ENCODE measurements at regions not wholly inside any gene's neighbourhood (a gene's known extent, or its start where the extent isn't known, plus 50 kb on each side); places are given as distances from the start of the nearest gene placed in this dataset.

- DNase-seq = no peak
These were observed 82.5 kb upstream of the BCL6 start for GRCh38 chr3:187827723-187828122.

- DNase-seq = no peak
These were observed 83.5 kb upstream of the BCL6 start for GRCh38 chr3:187828579-187829452.

GRCh38 chr3:187830181-187830580 lies 84.9 kb upstream of the BCL6 start:
- no peak for DNase-seq

- DNase-seq = no peak
These were observed 86.1 kb upstream of the BCL6 start for GRCh38 chr3:187831125-187832051.

GRCh38 chr3:187832202-187832601 lies 86.9 kb upstream of the BCL6 start:
- DNase-seq = no peak

GRCh38 chr3:187833375-187833774 lies 88.1 kb upstream of the BCL6 start:
- DNase-seq = no peak

GRCh38 chr3:187833799-187834578 lies 88.7 kb upstream of the BCL6 start:
- DNase-seq = no peak

- no peak for DNase-seq
These were observed 91.8 kb upstream of the BCL6 start for GRCh38 chr3:187836823-187837770.

- no peak for DNase-seq
These were observed 92.8 kb upstream of the BCL6 start for GRCh38 chr3:187838016-187838540.

GRCh38 chr3:187839422-187839821 lies 94.2 kb upstream of the BCL6 start:
- DNase-seq = no peak

- DNase-seq = no peak
These were observed 95.6 kb upstream of the BCL6 start for GRCh38 chr3:187840856-187841255.

GRCh38 chr3:187841560-187841959 lies 96.3 kb upstream of the BCL6 start:
- DNase-seq = no peak

GRCh38 chr3:187843654-187844053 lies 98.4 kb upstream of the BCL6 start:
- DNase-seq = no peak

- DNase-seq = no peak
These were observed 99.4 kb upstream of the BCL6 start for GRCh38 chr3:187844708-187845107.

GRCh38 chr3:187845826-187846225 lies 100.6 kb upstream of the BCL6 start:
- DNase-seq = no peak

GRCh38 chr3:187848401-187848800 lies 103.1 kb upstream of the BCL6 start:
- no peak for DNase-seq

GRCh38 chr3:187849016-187849654 lies 103.9 kb upstream of the BCL6 start:
- DNase-seq = no peak

GRCh38 chr3:187850258-187850921 lies 105.1 kb upstream of the BCL6 start:
- no peak for DNase-seq

GRCh38 chr3:187852842-187853730 lies 107.8 kb upstream of the BCL6 start:
- DNase-seq = no peak
